Esophagus muscularis mucosa (tissue), 3 donors: ENCODE measurements at regions not wholly inside any gene's neighbourhood (a gene's known extent, or its start where the extent isn't known, plus 50 kb on each side); places are given as distances from the start of the nearest gene placed in this dataset.

ENCODE experiments used
- CTCF ChIP-seq, 3 experiments: fragments of 200-600 bp in 2 of 3; fragments of 450-650 bp in 1 of 3; sonication (generic) in 2 of 3; IDR thresholded peaks; one replicate each; pipeline ENCODE4 v1.5.1; 2017 to 2019; ENCODE audit warnings: antibody characterized with exemption in 3 of 3, mild to moderate bottlenecking in 2 of 3, moderate library complexity in 1 of 3
- POLR2A ChIP-seq: fragments of 450-650 bp; IDR thresholded peaks from one replicate; pipeline ENCODE4 v1.6.1; 2017; ENCODE audit warnings: antibody characterized with exemption, moderate library complexity, mild to moderate bottlenecking, low read depth
- POLR2AphosphoS5 ChIP-seq, 2 donors: sonication (generic); formaldehyde crosslinking; IDR thresholded peaks; one replicate each; pipeline ENCODE4 v1.6.1; 2017; ENCODE audit warnings: antibody characterized with exemption in 2 of 2

GRCh38 chr16:64452446-64452845 is 669.4 kb downstream of the CDH11 start:
- TF ChIP-seq CTCF (IDR thresholded peaks at IDR 0.05) (no peak), POLR2A (no peak), POLR2AphosphoS5 (IDR thresholded peaks at IDR 0.05) (no peak)
